Activated naive CD8-positive, alpha-beta T cell treated with anti-CD3 and anti-CD28 coated beads, Interleukin-2, amount 10 ng/mL, durations not matched to agents 7 days and 5 days (primary cell): ENCODE measurements at regions not wholly inside any gene's neighbourhood (a gene's known extent, or its start where the extent isn't known, plus 50 kb on each side); places are given as distances from the start of the nearest gene placed in this dataset.
"Not testable (repeated sequence)": the region's sequence is repeated elsewhere in the genome, so short reads cannot be mapped to it uniquely, and the experiment has no call there.

ENCODE experiments used
- ATAC-seq: fragments of 150-1000 bp; cut with Tn5 transposase; one replicate; pipeline ENCODE4 v1.10.0; 2021; ENCODE audit warnings: low read depth, moderate library complexity
- POLR2A ChIA-PET: fragments of 350-600 bp; sonication (Branson Sonifier 250); formaldehyde crosslinking; loops from one replicate; lab custom pipeline; 2021; ENCODE audit warnings: antibody characterized with exemption; lab: Charles Lee
- DNase-seq: peaks from one replicate; pipeline ENCODE4 v3.0.0; 2021
- H3K27ac Mint-ChIP-seq: one replicate; pipeline ENCODE4 v1.8.0; 2022; ENCODE audit warnings: mild to moderate bottlenecking, mixed read lengths
- H3K27me3 Mint-ChIP-seq: one replicate; pipeline ENCODE4 v1.8.0; 2022; ENCODE audit warnings: mild to moderate bottlenecking, moderate library complexity, mixed read lengths
- H3K36me3 Mint-ChIP-seq: one replicate; pipeline ENCODE4 v1.8.0; 2021; ENCODE audit warnings: mild to moderate bottlenecking, mixed read lengths
- H3K4me1 Mint-ChIP-seq: one replicate; pipeline ENCODE4 v1.8.0; 2021; ENCODE audit warnings: mixed read lengths
- H3K4me3 Mint-ChIP-seq: one replicate; pipeline ENCODE4 v1.8.0; 2022; ENCODE audit warnings: mild to moderate bottlenecking, moderate library complexity, mixed read lengths
- H3K9me3 Mint-ChIP-seq: one replicate; pipeline ENCODE4 v1.8.0; 2021; ENCODE audit warnings: mixed read lengths

DNA sequence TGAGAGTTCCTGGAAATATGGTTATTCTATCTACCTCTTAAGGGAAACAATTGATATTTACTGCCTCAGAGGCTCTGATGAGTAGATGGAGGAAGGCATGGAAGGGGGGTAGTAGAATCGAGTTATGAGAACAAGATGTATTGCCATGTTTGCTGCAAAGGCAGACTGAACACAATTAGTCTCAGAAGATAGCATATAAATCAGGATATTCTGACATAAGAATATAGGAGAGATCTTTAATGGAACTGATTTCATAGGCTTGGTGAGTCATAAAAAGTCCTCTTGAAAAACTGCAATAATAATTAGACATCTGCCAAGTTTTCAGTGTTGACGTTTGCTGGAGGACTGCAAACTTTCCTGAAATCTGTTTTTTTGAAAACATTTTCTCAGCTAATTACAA lies 636.1 kb downstream of the TMTC2 start:
- no peaks in the 10 kb centered on the region for H3K36me3 Mint-ChIP-seq
- DNase-seq (no peak), ATAC-seq (no peak)
- H3K27ac Mint-ChIP-seq, result no peak overlapping the region
- H3K27me3 Mint-ChIP-seq, result no peaks in the 10 kb centered on the region
- no peaks in the 10 kb centered on the region for H3K4me1 Mint-ChIP-seq
- no peaks in the 10 kb centered on the region for H3K9me3 Mint-ChIP-seq
- no peak overlapping the region for H3K4me3 Mint-ChIP-seq
- POLR2A ChIA-PET, result no interaction called here

DNA sequence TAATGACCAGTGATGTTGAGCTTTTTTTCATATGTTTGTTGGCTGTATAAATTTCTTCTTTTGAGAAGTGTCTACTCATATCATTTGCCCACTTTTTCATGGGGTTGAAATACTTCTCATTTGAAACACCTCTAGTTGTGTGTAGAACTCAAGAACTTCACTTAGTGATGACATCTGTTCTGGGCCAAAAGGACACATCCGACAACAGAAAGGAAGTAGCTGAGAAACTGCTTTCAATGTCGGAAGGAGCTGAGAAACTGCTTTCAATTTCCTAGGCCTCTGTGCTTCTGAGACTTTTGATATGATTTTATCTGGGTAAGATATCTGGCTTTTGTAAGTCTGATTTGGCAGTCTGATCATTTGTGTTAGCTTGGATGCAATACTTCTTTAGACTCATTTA lies 635.3 kb downstream of the TMTC2 start:
- Mint-ChIP-seq H3K9me3 (no peaks in the 10 kb centered on the region), H3K4me3 (no peak overlapping the region), H3K4me1 (no peaks in the 10 kb centered on the region), H3K27ac (no peak overlapping the region), H3K36me3 (no peaks in the 10 kb centered on the region), H3K27me3 (no peaks in the 10 kb centered on the region)
- no peak for DNase-seq
- ATAC-seq, result no peak
- POLR2A ChIA-PET, result no interaction called here

DNA sequence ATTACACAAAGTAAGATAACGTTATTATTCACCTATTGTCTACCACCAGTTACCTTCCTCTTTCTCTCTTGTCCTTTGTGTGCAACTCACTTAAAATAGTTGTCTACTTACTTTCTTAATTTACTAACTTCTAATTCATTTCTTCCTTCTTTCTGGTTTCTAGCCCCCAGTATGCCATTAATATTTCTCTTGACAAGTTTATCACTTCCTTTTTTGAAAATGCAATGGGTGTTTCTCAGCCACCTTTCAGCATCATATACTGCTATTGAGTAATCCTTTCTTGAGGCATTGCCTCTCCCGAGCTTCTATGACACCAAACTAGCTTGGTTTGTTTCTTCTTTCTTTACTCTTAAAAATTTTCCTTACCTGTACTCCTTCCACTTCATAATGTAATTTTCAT lies 633.6 kb downstream of the TMTC2 start:
- Mint-ChIP-seq H3K27me3 (no peaks in the 10 kb centered on the region), H3K27ac (no peak overlapping the region), H3K4me3 (no peak overlapping the region), H3K36me3 (no peaks in the 10 kb centered on the region), H3K9me3 (no peaks in the 10 kb centered on the region), H3K4me1 (no peaks in the 10 kb centered on the region)
- ATAC-seq (no peak), DNase-seq (no peak)
- POLR2A ChIA-PET, result no interaction called here

DNA sequence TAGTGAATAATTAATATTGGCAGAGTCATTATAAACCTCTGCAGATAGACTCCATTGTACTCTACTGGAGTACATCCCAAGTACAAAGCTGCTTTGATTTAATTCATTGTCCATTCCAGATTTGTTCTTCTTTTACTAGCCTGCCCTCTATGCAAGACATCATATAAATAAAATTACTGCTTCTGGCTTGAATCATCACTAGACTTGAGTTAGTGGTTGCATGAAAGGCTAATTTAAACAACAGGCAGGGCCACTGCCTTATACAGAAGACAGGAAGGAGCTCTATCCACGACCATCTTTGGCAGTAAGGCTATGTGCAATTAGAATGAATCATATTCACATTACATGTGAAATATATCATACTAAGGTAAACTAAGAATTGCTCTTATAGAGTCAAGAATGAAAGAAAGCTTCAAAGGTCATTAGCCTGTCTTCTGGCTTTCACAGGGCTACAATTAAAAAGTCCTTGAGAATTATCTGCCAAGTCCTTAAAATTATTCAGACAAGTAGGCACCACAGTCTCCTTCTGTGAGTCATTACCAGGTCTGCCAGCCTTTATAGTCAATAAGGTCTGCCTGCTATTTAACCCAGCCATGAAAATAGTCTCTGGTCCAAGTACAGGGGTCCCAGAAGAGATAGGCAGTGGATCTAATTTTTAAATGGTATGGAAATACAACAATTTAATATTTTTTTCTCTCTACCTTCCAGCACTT lies 631.8 kb downstream of the TMTC2 start:
- H3K4me3 Mint-ChIP-seq, result no peak overlapping the region
- H3K4me1 Mint-ChIP-seq, result no peaks in the 10 kb centered on the region
- no peak for ATAC-seq
- no peak overlapping the region for H3K27ac Mint-ChIP-seq
- POLR2A ChIA-PET, result no interaction called here
- no peak for DNase-seq
- no peaks in the 10 kb centered on the region for H3K27me3 Mint-ChIP-seq
- no peaks in the 10 kb centered on the region for H3K9me3 Mint-ChIP-seq
- H3K36me3 Mint-ChIP-seq, result no peaks in the 10 kb centered on the region

DNA sequence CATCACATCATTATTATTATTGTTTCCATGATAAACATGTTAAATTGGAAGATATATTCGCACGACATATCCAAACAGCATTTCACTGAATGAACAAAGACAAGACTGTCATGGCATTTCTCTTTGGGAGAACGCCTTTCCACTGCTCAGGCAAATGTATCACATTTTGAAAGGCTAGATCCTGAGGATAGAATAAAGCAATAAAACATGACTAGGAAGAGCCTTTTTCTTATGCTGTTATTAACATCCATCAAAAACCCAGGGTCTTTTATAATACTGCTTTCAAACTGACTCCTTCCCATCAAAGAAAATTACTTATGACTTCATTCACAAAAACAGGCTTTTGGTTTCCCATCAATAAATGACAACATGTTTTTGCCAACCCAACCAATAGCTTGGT lies 630.9 kb downstream of the TMTC2 start:
- POLR2A ChIA-PET, result no interaction called here
- no peak overlapping the region for H3K4me3 Mint-ChIP-seq
- ATAC-seq, result no peak
- no peaks in the 10 kb centered on the region for H3K9me3 Mint-ChIP-seq
- H3K36me3 Mint-ChIP-seq, result no peaks in the 10 kb centered on the region
- no peaks in the 10 kb centered on the region for H3K4me1 Mint-ChIP-seq
- no peaks in the 10 kb centered on the region for H3K27me3 Mint-ChIP-seq
- DNase-seq, result no peak
- H3K27ac Mint-ChIP-seq, result no peak overlapping the region

DNA sequence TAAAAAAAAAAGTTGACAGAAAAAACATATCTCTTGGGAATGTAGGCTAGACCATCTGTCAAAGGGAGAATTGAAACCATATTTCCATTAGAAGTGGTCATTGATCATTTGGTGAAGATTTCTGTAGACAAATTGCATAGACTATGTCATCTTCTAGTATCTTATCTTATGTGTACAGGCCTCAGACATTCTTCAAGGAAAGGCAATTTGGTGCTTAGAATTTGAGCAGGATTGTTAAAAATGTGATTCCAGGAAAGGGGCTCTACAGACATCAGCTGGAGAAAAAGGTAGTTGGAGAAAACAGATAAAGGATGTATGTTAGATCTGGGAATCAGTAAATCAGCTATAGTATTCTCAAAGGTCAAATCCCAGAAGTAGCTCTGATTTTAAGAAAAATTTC lies 627.1 kb downstream of the TMTC2 start:
- POLR2A ChIA-PET, result no interaction called here
- Mint-ChIP-seq H3K27me3 (no peaks in the 10 kb centered on the region), H3K27ac (no peak overlapping the region), H3K4me3 (no peak overlapping the region), H3K9me3 (no peaks in the 10 kb centered on the region), H3K4me1 (no peaks in the 10 kb centered on the region), H3K36me3 (no peaks in the 10 kb centered on the region)
- ATAC-seq (no peak), DNase-seq (no peak)

DNA sequence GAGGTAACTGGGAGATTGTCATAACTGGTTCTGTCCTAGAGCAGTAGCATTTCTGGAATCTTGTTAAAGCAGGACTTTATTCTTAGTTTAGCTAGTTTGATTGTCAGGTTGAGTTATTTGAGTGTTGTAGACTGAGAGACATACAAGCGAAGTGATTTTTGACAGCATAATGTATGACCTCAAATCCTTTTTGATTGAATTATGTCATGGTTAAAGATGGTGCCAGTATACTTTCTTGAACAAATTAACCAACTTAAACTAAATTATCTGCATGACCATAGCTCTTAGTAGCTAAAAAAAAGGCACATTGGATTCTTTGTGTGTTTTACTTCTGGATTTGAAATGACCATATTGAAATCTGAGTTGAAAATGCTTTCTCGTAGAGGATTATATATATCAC lies 626.6 kb downstream of the TMTC2 start:
- H3K36me3 Mint-ChIP-seq, result no peaks in the 10 kb centered on the region
- ATAC-seq, result no peak
- no peak overlapping the region for H3K4me3 Mint-ChIP-seq
- POLR2A ChIA-PET, result no interaction called here
- H3K4me1 Mint-ChIP-seq, result no peaks in the 10 kb centered on the region
- H3K9me3 Mint-ChIP-seq, result no peaks in the 10 kb centered on the region
- H3K27me3 Mint-ChIP-seq, result no peaks in the 10 kb centered on the region
- no peak for DNase-seq
- no peak overlapping the region for H3K27ac Mint-ChIP-seq

DNA sequence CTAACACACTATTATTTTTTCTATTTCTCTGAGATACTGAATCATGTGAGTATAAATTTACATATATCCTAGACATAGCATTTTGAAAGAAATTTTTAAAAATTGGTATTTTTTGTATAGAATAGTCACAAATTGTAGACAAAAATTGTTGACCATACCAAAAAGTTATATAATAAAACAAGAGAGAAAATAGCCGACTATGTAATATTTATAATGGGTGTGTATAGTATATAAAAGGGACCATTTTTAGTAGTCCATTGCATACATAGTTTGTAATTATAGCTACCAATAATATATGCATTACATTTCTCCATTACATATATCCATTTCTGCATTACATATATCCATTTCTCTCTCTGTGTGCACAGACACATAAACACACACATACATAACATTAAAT lies 590.2 kb downstream of the TMTC2 start:
- ATAC-seq (no peak), DNase-seq (no peak)
- H3K9me3 Mint-ChIP-seq, result peaks cover 2% of the 10 kb centered on the region
- POLR2A ChIA-PET, result no interaction called here
- H3K27me3 Mint-ChIP-seq, result no peaks in the 10 kb centered on the region
- no peak overlapping the region for H3K27ac Mint-ChIP-seq
- no peak overlapping the region for H3K4me3 Mint-ChIP-seq
- H3K36me3 Mint-ChIP-seq, result no peaks in the 10 kb centered on the region
- H3K4me1 Mint-ChIP-seq, result no peaks in the 10 kb centered on the region

DNA sequence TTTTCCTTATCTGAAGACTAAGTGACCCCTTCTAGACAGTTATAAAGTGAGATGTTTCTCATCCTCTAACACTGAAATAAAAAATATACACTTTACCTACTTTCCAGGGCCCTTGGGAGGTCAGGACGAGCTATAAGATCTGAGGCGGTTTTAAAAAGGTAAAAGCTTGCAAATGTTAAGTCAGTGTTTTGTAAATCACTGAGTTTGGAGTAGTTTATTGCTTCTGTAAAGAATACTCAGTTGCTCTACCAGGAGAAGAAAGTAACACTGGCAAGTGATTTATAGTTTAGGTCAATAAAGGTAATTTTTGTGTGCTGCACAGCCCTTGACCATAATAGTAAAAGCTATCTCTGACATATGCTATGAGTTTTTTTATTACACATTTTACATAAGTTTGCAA lies 584.5 kb downstream of the TMTC2 start:
- no peaks in the 10 kb centered on the region for H3K36me3 Mint-ChIP-seq
- H3K27me3 Mint-ChIP-seq, result no peaks in the 10 kb centered on the region

DNA sequence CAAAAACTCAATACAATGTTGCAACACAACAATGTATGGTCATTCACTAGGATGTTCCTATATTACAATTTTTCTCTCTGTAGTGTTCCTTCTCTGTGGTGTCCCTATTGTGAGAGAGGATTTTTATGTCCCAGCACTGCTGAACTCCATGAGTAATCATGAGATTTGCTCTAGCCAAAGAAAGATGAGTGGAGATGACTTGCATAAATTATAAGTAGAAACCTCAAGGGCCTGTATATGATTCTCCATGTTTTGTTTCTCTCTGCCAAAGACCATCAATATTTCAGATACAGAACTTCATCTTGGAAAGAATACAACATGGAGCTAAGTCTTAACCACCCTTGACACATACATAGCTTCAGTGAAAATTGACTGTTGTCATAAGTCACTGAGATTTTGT lies 579.1 kb downstream of the TMTC2 start:
- H3K4me1 Mint-ChIP-seq, result no peaks in the 10 kb centered on the region
- no peaks in the 10 kb centered on the region for H3K36me3 Mint-ChIP-seq
- DNase-seq, result no peak
- no peak overlapping the region for H3K27ac Mint-ChIP-seq
- H3K4me3 Mint-ChIP-seq, result no peak overlapping the region
- POLR2A ChIA-PET, result no interaction called here
- ATAC-seq, result no peak
- no peaks in the 10 kb centered on the region for H3K27me3 Mint-ChIP-seq
- peaks cover 4% of the 10 kb centered on the region for H3K9me3 Mint-ChIP-seq

More for the DNA sequence above, 584.5 kb downstream of the TMTC2 start:
- Mint-ChIP-seq H3K4me1 (no peaks in the 10 kb centered on the region), H3K9me3 (peaks cover 6% of the 10 kb centered on the region), H3K27ac (no peak overlapping the region), H3K4me3 (no peak overlapping the region)
- POLR2A ChIA-PET, result no interaction called here
- ATAC-seq (no peak), DNase-seq (no peak)

DNA sequence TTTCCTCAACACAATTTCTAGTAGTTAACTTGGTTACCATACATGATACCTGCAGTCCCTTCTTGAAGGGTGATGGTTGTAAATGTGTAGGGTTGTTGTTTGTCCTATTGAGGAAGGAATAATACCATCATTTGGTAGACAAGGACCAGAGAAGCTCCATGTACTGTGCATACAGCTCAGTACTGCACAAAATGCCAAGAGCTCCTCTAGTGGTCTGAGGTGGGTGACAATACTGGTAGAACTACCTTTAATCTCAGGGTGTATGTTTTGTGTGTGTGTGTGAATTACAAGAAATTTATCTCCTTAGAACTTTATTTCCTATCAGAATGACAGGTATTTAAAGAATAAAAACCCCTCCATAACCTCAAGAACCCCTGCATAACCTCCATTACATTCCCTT lies 575.3 kb downstream of the TMTC2 start:
- H3K9me3 Mint-ChIP-seq, result no peaks in the 10 kb centered on the region
- H3K4me3 Mint-ChIP-seq, result no peak overlapping the region
- H3K27me3 Mint-ChIP-seq, result no peaks in the 10 kb centered on the region
- POLR2A ChIA-PET, result no interaction called here
- no peak for DNase-seq
- H3K4me1 Mint-ChIP-seq, result no peaks in the 10 kb centered on the region
- H3K36me3 Mint-ChIP-seq, result no peaks in the 10 kb centered on the region
- H3K27ac Mint-ChIP-seq, result no peak overlapping the region
- no peak for ATAC-seq

DNA sequence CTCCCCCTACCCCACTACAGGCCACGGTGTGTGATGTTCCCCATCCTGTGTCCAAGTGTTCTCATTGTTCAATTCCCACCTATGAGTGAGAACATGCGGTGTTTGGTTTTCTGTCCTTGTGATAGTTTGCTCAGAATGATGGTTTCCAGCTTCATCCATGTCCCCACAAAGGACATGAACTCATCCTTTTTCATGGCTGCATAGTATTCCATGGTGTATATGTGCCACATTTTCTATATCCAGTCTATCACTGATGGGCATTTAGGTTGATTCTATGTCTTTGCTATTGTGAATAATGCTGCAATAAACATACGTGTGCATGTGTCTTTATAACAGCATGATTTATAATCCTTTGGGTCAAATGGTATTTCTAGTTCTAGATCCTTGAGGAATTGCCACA lies 573.4 kb downstream of the TMTC2 start:
- POLR2A ChIA-PET, H3K4me1 Mint-ChIP-seq, H3K36me3 Mint-ChIP-seq, DNase-seq, ATAC-seq, H3K9me3 Mint-ChIP-seq, H3K27me3 Mint-ChIP-seq, H3K27ac Mint-ChIP-seq, H3K4me3 Mint-ChIP-seq: not testable (repeated sequence)

DNA sequence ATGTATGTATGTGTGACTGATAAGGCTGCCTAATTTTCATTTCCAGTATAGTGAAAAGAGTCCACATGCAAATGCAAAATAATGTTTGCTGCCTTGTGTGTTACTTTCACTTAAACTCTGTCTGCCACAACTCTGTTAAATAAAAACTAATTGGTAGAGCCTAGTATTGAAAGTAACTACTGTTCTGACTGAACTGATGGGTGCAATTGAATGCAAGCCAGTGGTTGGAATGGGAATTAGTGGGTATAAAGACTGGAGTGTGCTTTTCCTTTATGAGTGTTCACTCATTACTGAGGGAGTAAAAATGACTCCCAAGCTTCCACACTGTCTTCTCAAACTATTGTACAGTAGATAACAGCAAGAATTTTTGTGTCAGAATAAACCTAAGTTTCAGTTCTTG lies 571.0 kb downstream of the TMTC2 start:
- DNase-seq, result no peak
- H3K27me3 Mint-ChIP-seq, result no peaks in the 10 kb centered on the region
- no peaks in the 10 kb centered on the region for H3K9me3 Mint-ChIP-seq
- POLR2A ChIA-PET, result no interaction called here
- no peak for ATAC-seq
- H3K27ac Mint-ChIP-seq, result no peak overlapping the region
- H3K4me1 Mint-ChIP-seq, result no peaks in the 10 kb centered on the region
- H3K36me3 Mint-ChIP-seq, result no peaks in the 10 kb centered on the region
- H3K4me3 Mint-ChIP-seq, result no peak overlapping the region

DNA sequence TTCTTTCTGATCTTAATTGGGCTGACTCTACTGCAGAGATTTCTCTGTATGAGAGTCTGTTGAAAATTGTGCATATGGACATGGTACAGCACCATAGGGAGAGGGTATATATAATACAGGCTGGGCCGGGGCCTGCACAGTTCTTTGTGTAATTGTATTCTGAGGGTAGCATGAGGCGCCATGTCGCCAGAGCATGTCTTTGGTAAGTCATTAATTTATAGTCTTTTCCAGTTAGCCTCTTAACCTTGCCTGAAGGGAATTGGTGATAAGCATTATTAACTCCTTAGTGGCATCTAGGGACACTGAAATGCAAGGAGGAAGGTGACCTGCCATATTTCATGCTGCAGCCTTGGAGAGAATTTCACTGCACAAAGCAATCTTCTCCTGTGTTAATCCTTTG lies 569.9 kb downstream of the TMTC2 start:
- POLR2A ChIA-PET, result no interaction called here
- Mint-ChIP-seq H3K4me3 (no peak overlapping the region), H3K27ac (no peak overlapping the region), H3K4me1 (no peaks in the 10 kb centered on the region), H3K27me3 (no peaks in the 10 kb centered on the region), H3K36me3 (no peaks in the 10 kb centered on the region), H3K9me3 (no peaks in the 10 kb centered on the region)
- no peak for ATAC-seq
- DNase-seq, result no peak

DNA sequence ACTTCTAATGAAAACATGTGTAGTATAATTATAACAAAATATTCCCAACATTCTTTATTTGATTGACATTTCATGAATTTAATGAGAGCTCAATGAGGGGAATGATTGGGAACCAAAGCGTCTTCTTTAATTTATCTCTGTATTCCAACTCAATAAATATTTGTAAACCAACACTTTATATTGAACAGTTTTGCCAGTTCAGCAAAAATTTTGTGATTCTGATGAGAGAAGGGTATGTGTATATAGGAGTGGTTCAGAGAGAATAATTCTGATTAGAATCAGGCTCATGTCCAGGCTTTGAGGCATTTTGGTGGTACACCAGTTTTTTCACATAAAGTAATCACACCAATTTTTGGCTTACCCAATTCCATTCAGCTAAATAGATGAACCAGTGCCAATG lies 564.2 kb downstream of the TMTC2 start:
- H3K4me3 Mint-ChIP-seq, result no peak overlapping the region
- POLR2A ChIA-PET, result no interaction called here

More for the DNA sequence above, 564.2 kb downstream of the TMTC2 start:
- Mint-ChIP-seq H3K27ac (no peak overlapping the region), H3K4me1 (no peaks in the 10 kb centered on the region), H3K27me3 (no peaks in the 10 kb centered on the region), H3K9me3 (no peaks in the 10 kb centered on the region), H3K36me3 (no peaks in the 10 kb centered on the region)
- ATAC-seq (no peak), DNase-seq (no peak)
